HepG2 (cell line): ENCODE measurements at regions not wholly inside any gene's neighbourhood (a gene's known extent, or its start where the extent isn't known, plus 50 kb on each side); places are given as distances from the start of the nearest gene placed in this dataset.

Experiments used
- AHDC1 ChIP-seq: sonication (generic); formaldehyde crosslinking; IDR thresholded peaks from 2 replicates; pipeline ENCODE4 v1.5.1; 2020; ENCODE audit warnings: mild to moderate bottlenecking, missing genetic modification reagents, borderline replicate concordance
- EP300 ChIP-seq, 3 experiments: sonication (generic) in 1 of 3; formaldehyde crosslinking in 1 of 3; IDR thresholded peaks; 2 replicates each; pipeline versions ENCODE4 v1.5.1 to v1.6.1; 2011 to 2020; ENCODE audit warnings: low read depth in 2 of 3, low read length in 2 of 3, borderline replicate concordance in 1 of 3, improper control_type of control experiment in 1 of 3, mild to moderate bottlenecking in 1 of 3, missing genetic modification reagents in 1 of 3, moderate library complexity in 1 of 3
- ESRRA ChIP-seq: sonication (generic); formaldehyde crosslinking; IDR thresholded peaks from 2 replicates; pipeline ENCODE4 v1.5.1; 2020; ENCODE audit warnings: mild to moderate bottlenecking, low read depth, missing genetic modification reagents
- FOXM1 ChIP-seq: sonication (generic); formaldehyde crosslinking; IDR thresholded peaks from 2 replicates; pipeline ENCODE4 v1.5.0; 2020; ENCODE audit warnings: missing genetic modification reagents
- GABPA ChIP-seq, 2 experiments: IDR thresholded peaks; 2 replicates each; pipeline ENCODE4 v1.6.1; 2011 to 2016; ENCODE audit warnings: low read depth in 2 of 2, low read length in 1 of 2, missing biosample characterization in 1 of 2, missing genetic modification characterization in 1 of 2
- HNF4G ChIP-seq, 2 experiments: sonication (generic) in 1 of 2; formaldehyde crosslinking in 1 of 2; IDR thresholded peaks; 2 replicates each; pipeline versions ENCODE4 v1.4.0 to v1.6.1; 2011 to 2020; ENCODE audit warnings: borderline replicate concordance in 2 of 2, low read depth in 2 of 2, mild to moderate bottlenecking in 2 of 2, low read length in 1 of 2, missing genetic modification reagents in 1 of 2, moderate library complexity in 1 of 2
- MYC ChIP-seq: sonication (generic); formaldehyde crosslinking; IDR thresholded peaks from 2 replicates; pipeline ENCODE4 v1.9.0; 2021; ENCODE audit warnings: missing genetic modification reagents, borderline replicate concordance
- PATZ1 ChIP-seq: sonication (generic); formaldehyde crosslinking; IDR thresholded peaks from 2 replicates; pipeline ENCODE4 v1.4.0; 2020; ENCODE audit warnings: missing genetic modification reagents
- SCMH1 ChIP-seq: sonication (generic); formaldehyde crosslinking; IDR thresholded peaks from 2 replicates; pipeline ENCODE4 v1.9.0; 2021; ENCODE audit warnings: missing genetic modification reagents, mild to moderate bottlenecking, borderline replicate concordance
- SMYD3 ChIP-seq: sonication (generic); formaldehyde crosslinking; IDR thresholded peaks from 2 replicates; pipeline ENCODE4 v1.8.1; 2023; ENCODE audit warnings: mild to moderate bottlenecking, missing genetic modification reagents
- SOX13 ChIP-seq, 3 experiments: fragments of 450-650 bp in 1 of 3; sonication (generic) in 1 of 3; formaldehyde crosslinking in 1 of 3; IDR thresholded peaks in 2 of 3; conservative IDR thresholded peaks in 1 of 3; 2 replicates each; pipeline versions ENCODE4 v1.5.0 to v1.6.1; 2016 to 2020; ENCODE audit warnings: antibody characterized with exemption in 1 of 3, mild to moderate bottlenecking in 1 of 3, missing compliant biosample characterization in 1 of 3, missing genetic modification reagents in 1 of 3, moderate library complexity in 1 of 3
- SRSF1 ChIP-seq: fragments of 200-400 bp; formaldehyde crosslinking; optimal IDR thresholded peaks from 2 replicates; pipeline ENCODE3; 2017; ENCODE audit warnings: mild to moderate bottlenecking, low read depth, low read length, moderate library complexity
- ZFP82 ChIP-seq: sonication (generic); formaldehyde crosslinking; IDR thresholded peaks from 2 replicates; pipeline ENCODE4 v1.5.1; 2020; ENCODE audit warnings: mild to moderate bottlenecking, missing genetic modification reagents, borderline replicate concordance
- ZNF292 ChIP-seq: sonication (generic); formaldehyde crosslinking; IDR thresholded peaks from 2 replicates; pipeline ENCODE4 v1.8.1; 2022; ENCODE audit warnings: mild to moderate bottlenecking, low read depth, missing genetic modification reagents, borderline replicate concordance
- TF ChIP-seq, protein P1 (sequence below): sonication (generic); formaldehyde crosslinking; IDR thresholded peaks from 2 replicates; pipeline ENCODE4 v1.8.0; 2022; ENCODE audit warnings: low read depth, missing genetic modification reagents

GRCh38 chr4:123750044-123750443, 353.4 kb downstream of the SPRY1 start (continued):
- peak in 1 of 2 experiments; percentile 39; a peak in 1 of 4 replicates for TF ChIP-seq EP300 (IDR thresholded peaks at IDR 0.05; ENCODE audit: low read depth in 2 of 2, low read length in 2 of 2)
- TF ChIP-seq EP300 (CRISPR knock-in tag; IDR thresholded peaks at IDR 0.05; ENCODE audit: borderline replicate concordance) = no peak
- TF ChIP-seq SMYD3 (CRISPR knock-in tag) = no peak
- no peak for TF ChIP-seq MYC (CRISPR knock-in tag)
- TF ChIP-seq, protein P1, sequence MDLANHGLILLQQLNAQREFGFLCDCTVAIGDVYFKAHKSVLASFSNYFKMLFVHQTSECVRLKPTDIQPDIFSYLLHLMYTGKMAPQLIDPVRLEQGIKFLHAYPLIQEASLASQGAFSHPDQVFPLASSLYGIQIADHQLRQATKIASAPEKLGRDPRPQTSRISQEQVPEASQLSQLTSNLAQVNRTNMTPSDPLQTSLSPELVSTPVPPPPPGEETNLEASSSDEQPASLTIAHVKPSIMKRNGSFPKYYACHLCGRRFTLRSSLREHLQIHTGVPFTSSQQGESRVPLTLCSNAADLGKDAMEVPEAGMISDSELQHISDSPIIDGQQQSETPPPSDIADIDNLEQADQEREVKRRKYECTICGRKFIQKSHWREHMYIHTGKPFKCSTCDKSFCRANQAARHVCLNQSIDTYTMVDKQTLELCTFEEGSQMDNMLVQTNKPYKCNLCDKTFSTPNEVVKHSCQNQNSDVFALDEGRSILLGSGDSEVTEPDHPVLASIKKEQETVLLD (CRISPR knock-in tag) = no peak
- TF ChIP-seq PATZ1 (CRISPR knock-in tag) = no peak
- TF ChIP-seq ESRRA (CRISPR knock-in tag) = no peak; the same call in 1 of the 2 replicates
- no peak for TF ChIP-seq SRSF1
- no peak for TF ChIP-seq ZNF292 (CRISPR knock-in tag)
- TF ChIP-seq FOXM1 = no peak
- peak; percentile 60; the same call in 1 of the 2 replicates for TF ChIP-seq AHDC1 (CRISPR knock-in tag)
- no peak for TF ChIP-seq GABPA (IDR thresholded peaks at IDR 0.05; ENCODE audit: low read depth, low read length)
- no peak for TF ChIP-seq GABPA (CRISPR knock-in tag; IDR thresholded peaks at IDR 0.05; ENCODE audit: low read depth)
- no peak for TF ChIP-seq SCMH1 (CRISPR knock-in tag)
- TF ChIP-seq SOX13 (IDR thresholded peaks at IDR 0.05) = no peak
- TF ChIP-seq SOX13 (CRISPR knock-in tag; conservative IDR thresholded peaks at IDR 0.05 in 1 of 2, IDR thresholded peaks at IDR 0.05 in 1 of 2) = peak in 1 of 2 experiments; percentile 47; a peak in 2 of 4 replicates
- TF ChIP-seq ZFP82 (CRISPR knock-in tag) = 0 out of 2 replicates have a peak, but pooled peaks have one; percentile 41
- TF ChIP-seq HNF4G (IDR thresholded peaks at IDR 0.05; ENCODE audit: borderline replicate concordance, low read depth, low read length) = peak; percentile 42; the same call in 1 of the 2 replicates
- TF ChIP-seq HNF4G (CRISPR knock-in tag; IDR thresholded peaks at IDR 0.05; ENCODE audit: borderline replicate concordance, low read depth) = no peak
